ENCODE measurements at regions not wholly inside any gene's neighbourhood (a gene's known extent, or its start where the extent isn't known, plus 50 kb on each side); places are given as distances from the start of the nearest gene placed in this dataset.
"Not testable (repeated sequence)": the region's sequence is repeated elsewhere in the genome, so short reads cannot be mapped to it uniquely, and the experiment has no call there.

GRCh38 chr7:66492405-66492804, 136.3 kb upstream of the KCTD7 start:
- not testable (repeated sequence) for TF ChIP-seq CTCF (conservative IDR thresholded peaks at IDR 0.05; ENCODE audit: low read depth, low read length); EZH2 (IDR thresholded peaks at IDR 0.05; ENCODE audit: borderline replicate concordance, low read depth, low read length, poor library complexity, severe bottlenecking)

All from A673 (cell line).